ENCODE measurements at regions not wholly inside any gene's neighbourhood (a gene's known extent, or its start where the extent isn't known, plus 50 kb on each side); places are given as distances from the start of the nearest gene placed in this dataset.
"Not testable (repeated sequence)": the region's sequence is repeated elsewhere in the genome, so short reads cannot be mapped to it uniquely, and the experiment has no call there.

- Mint-ChIP-seq H3K27ac (no peak overlapping the region), H3K4me1 (no peaks in the 10 kb centered on the region), H3K27me3 (no peaks in the 10 kb centered on the region), H3K9me3 (peaks cover 5 to 13% of the 10 kb centered on the region in 2 donors), H3K4me3 (no peak overlapping the region)
- DNase-seq = no peak
- no peak for ATAC-seq
These were observed 881.4 kb upstream of the B3GALT2 start for GRCh38 chr1:194067772-194068171.

- Mint-ChIP-seq H3K4me3 (no peak overlapping the region), H3K4me1 (peaks cover 25% of the 10 kb centered on the region), H3K27ac (no peak overlapping the region), H3K27me3 (no peaks in the 10 kb centered on the region), H3K9me3 (peaks cover 27 to 31% of the 10 kb centered on the region in 2 donors)
- DNase-seq (no peak), ATAC-seq (no peak)
These were observed 876.5 kb upstream of the B3GALT2 start for GRCh38 chr1:194062962-194063361.

DNA sequence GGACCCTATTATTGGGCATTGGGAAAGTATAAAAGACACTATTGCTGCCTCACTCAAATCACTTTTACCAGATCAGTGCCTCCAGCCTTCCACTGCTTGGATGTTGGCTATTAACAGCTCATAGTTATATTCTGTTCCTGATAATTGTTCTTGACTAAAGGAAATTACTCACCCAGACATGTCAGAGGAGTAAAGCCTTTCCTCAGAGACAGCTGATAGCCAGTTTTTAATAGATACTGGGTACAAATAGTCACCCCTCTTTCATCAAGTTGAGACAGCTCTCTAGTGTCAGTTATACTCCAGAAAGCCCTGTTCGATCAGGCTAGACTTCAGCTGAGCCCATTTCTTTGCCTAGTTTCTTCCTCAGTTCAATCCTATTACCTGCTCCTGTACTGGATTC is 876.1 kb upstream of the B3GALT2 start:
- peaks cover 29 to 32% of the 10 kb centered on the region in 2 donors for H3K9me3 Mint-ChIP-seq
- H3K27me3 Mint-ChIP-seq = no peaks in the 10 kb centered on the region
- H3K4me1 Mint-ChIP-seq = peaks cover 28% of the 10 kb centered on the region
- H3K4me3 Mint-ChIP-seq = no peak overlapping the region
- DNase-seq (no peak), ATAC-seq (no peak)
- no peak overlapping the region for H3K27ac Mint-ChIP-seq

- Mint-ChIP-seq H3K4me3 (peak overlapping the region; percentile 34 to 79), H3K4me1 (peaks cover 48% of the 10 kb centered on the region), H3K27ac (peak overlapping the region; percentile 35 to 96), H3K9me3 (peaks cover 29 to 32% of the 10 kb centered on the region in 2 donors), H3K27me3 (no peaks in the 10 kb centered on the region)
- ATAC-seq = no peak
- DNase-seq = no peak
These were observed 874.1 kb upstream of the B3GALT2 start for GRCh38 chr1:194060481-194060880.

- DNase-seq, H3K27me3 Mint-ChIP-seq, H3K4me3 Mint-ChIP-seq, ATAC-seq, H3K27ac Mint-ChIP-seq: not testable (repeated sequence)
- Mint-ChIP-seq H3K9me3 (peaks cover 23 to 24% of the 10 kb centered on the region in 2 donors), H3K4me1 (peaks cover 67% of the 10 kb centered on the region)
These were observed 871.9 kb upstream of the B3GALT2 start for GRCh38 chr1:194058268-194058667.

- peaks cover 23 to 24% of the 10 kb centered on the region in 2 donors for H3K9me3 Mint-ChIP-seq
- H3K4me3 Mint-ChIP-seq = peak overlapping the region in 1 of 2 donors; percentile 39
- H3K4me1 Mint-ChIP-seq = peaks cover 81% of the 10 kb centered on the region
- peak; percentile 67 for ATAC-seq
- H3K27me3 Mint-ChIP-seq = no peaks in the 10 kb centered on the region
- peak overlapping the region in 1 of 2 donors; percentile 43 for H3K27ac Mint-ChIP-seq
- DNase-seq = no peak
These were observed 869.8 kb upstream of the B3GALT2 start for GRCh38 chr1:194056169-194056568.

GRCh38 chr1:194055536-194055935 is 869.1 kb upstream of the B3GALT2 start:
- Mint-ChIP-seq H3K4me1 (peaks cover 79% of the 10 kb centered on the region), H3K9me3 (peaks cover 20 to 23% of the 10 kb centered on the region in 2 donors), H3K27ac (no peak overlapping the region), H3K4me3 (no peak overlapping the region), H3K27me3 (no peaks in the 10 kb centered on the region)
- ATAC-seq = no peak
- DNase-seq = no peak

GRCh38 chr1:194052514-194053338 is 866.3 kb upstream of the B3GALT2 start:
- H3K27ac Mint-ChIP-seq = peak overlapping the region; percentile 94 to 95
- peak overlapping the region; percentile 67 to 75 for H3K4me3 Mint-ChIP-seq
- peaks cover 55% of the 10 kb centered on the region for H3K4me1 Mint-ChIP-seq
- DNase-seq (no peak), ATAC-seq (peak; percentile 62)
- H3K9me3 Mint-ChIP-seq = no peaks in the 10 kb centered on the region
- H3K27me3 Mint-ChIP-seq = no peaks in the 10 kb centered on the region

DNA sequence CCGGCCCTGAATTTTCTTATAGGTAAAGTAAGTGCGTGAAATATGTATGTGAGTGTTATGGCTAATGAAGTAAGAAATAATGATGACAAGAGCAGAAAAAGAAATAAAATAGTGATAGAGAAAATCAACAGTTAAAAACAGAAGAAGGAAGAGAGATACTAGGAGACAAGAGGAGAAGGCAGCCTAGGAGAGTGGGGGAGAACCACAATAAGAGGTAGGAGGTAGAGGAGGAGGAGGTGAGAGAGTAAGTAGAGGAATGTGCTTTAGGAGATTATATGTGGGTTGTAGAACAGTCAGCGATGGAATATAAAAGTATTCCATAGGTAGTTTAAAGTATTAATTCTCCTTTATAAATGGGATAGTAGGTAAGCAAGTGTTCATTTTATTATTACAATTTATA is 861.5 kb upstream of the B3GALT2 start:
- ATAC-seq = no peak
- Mint-ChIP-seq H3K9me3 (no peaks in the 10 kb centered on the region), H3K27me3 (no peaks in the 10 kb centered on the region), H3K4me1 (peaks cover 21% of the 10 kb centered on the region), H3K27ac (no peak overlapping the region), H3K4me3 (no peak overlapping the region)
- no peak for DNase-seq

GRCh38 chr1:194047206-194047605 is 860.8 kb upstream of the B3GALT2 start:
- H3K27ac Mint-ChIP-seq = no peak overlapping the region
- no peak overlapping the region for H3K4me3 Mint-ChIP-seq
- H3K9me3 Mint-ChIP-seq = no peaks in the 10 kb centered on the region
- no peaks in the 10 kb centered on the region for H3K27me3 Mint-ChIP-seq
- no peak for DNase-seq
- H3K4me1 Mint-ChIP-seq = peaks cover 14% of the 10 kb centered on the region
- no peak for ATAC-seq

GRCh38 chr1:194045416-194045815 is 859.0 kb upstream of the B3GALT2 start:
- Mint-ChIP-seq H3K4me1 (peaks cover 9% of the 10 kb centered on the region), H3K9me3 (no peaks in the 10 kb centered on the region), H3K27ac (no peak overlapping the region), H3K27me3 (no peaks in the 10 kb centered on the region), H3K4me3 (no peak overlapping the region)
- ATAC-seq (no peak), DNase-seq (no peak)

GRCh38 chr1:194044892-194045291 is 858.5 kb upstream of the B3GALT2 start:
- no peak overlapping the region for H3K27ac Mint-ChIP-seq
- peak; percentile 23 for ATAC-seq
- H3K9me3 Mint-ChIP-seq = no peaks in the 10 kb centered on the region

GRCh38 chr1:194043984-194044755 is 857.8 kb upstream of the B3GALT2 start:
- no peaks in the 10 kb centered on the region for H3K9me3 Mint-ChIP-seq
- H3K4me3 Mint-ChIP-seq = no peak overlapping the region
- H3K4me1 Mint-ChIP-seq = peaks cover 13% of the 10 kb centered on the region
- no peaks in the 10 kb centered on the region for H3K27me3 Mint-ChIP-seq
- DNase-seq = no peak
- no peak overlapping the region for H3K27ac Mint-ChIP-seq
- ATAC-seq = no peak

More at GRCh38 chr1:194044892-194045291, 858.5 kb upstream of the B3GALT2 start:
- Mint-ChIP-seq H3K27me3 (no peaks in the 10 kb centered on the region), H3K4me1 (peaks cover 9% of the 10 kb centered on the region), H3K4me3 (no peak overlapping the region)
- no peak for DNase-seq

DNA sequence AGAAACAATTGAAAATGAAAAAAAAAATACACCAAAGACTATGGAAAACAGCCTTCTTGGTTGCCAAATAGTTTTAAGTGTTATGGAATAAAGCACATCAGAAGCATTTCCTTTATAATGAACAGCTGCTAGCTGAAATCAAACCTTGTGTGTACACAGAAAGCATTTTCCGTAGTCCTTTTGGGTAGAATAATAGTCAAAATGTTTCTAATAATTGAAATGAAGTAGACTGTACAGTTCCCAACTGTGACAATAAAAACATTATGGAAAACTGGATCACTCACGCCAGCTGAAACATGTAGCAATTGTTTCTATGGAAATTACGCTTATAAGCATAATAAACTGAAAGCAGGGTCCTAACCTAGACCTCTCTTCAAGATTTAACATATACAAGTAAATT is 856.3 kb upstream of the B3GALT2 start:
- Mint-ChIP-seq H3K27ac (no peak overlapping the region), H3K9me3 (no peaks in the 10 kb centered on the region), H3K4me1 (peaks cover 13% of the 10 kb centered on the region), H3K27me3 (no peaks in the 10 kb centered on the region), H3K4me3 (no peak overlapping the region)
- ATAC-seq (no peak), DNase-seq (no peak)

- H3K9me3 Mint-ChIP-seq = peaks cover 0 to 1% of the 10 kb centered on the region in 2 donors
- H3K27me3 Mint-ChIP-seq = no peaks in the 10 kb centered on the region
- DNase-seq (no peak), ATAC-seq (no peak)
- peaks cover 10% of the 10 kb centered on the region for H3K4me1 Mint-ChIP-seq
- no peak overlapping the region for H3K27ac Mint-ChIP-seq
- H3K4me3 Mint-ChIP-seq = no peak overlapping the region
These were observed 854.1 kb upstream of the B3GALT2 start for GRCh38 chr1:194040496-194040895.

DNA sequence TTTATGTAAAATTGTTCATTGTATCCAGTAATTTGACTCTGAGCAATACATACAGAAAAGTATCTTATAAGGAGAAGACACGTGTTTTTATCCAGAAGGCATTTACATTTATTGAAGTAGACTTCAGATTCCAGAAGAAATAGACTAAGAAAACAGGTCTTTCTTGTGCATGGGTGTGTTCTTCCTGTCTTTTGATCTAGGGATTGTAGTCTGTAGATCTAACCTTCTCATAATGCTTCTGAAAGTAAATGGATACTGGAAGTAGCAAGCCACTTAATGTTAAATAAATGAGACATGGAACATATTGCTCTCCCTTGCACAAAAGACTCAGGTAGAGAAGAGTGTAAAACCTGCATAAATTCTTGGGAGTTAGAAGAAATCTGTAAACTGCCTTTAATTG is 853.2 kb upstream of the B3GALT2 start:
- H3K27ac Mint-ChIP-seq = no peak overlapping the region
- no peaks in the 10 kb centered on the region for H3K27me3 Mint-ChIP-seq
- no peak overlapping the region for H3K4me3 Mint-ChIP-seq
- peaks cover 5% of the 10 kb centered on the region for H3K4me1 Mint-ChIP-seq
- no peak for DNase-seq
- H3K9me3 Mint-ChIP-seq = peaks cover 0 to 9% of the 10 kb centered on the region in 2 donors
- ATAC-seq = no peak
